ENCODE measurements at regions not wholly inside any gene's neighbourhood (a gene's known extent, or its start where the extent isn't known, plus 50 kb on each side); places are given as distances from the start of the nearest gene placed in this dataset.

DNA sequence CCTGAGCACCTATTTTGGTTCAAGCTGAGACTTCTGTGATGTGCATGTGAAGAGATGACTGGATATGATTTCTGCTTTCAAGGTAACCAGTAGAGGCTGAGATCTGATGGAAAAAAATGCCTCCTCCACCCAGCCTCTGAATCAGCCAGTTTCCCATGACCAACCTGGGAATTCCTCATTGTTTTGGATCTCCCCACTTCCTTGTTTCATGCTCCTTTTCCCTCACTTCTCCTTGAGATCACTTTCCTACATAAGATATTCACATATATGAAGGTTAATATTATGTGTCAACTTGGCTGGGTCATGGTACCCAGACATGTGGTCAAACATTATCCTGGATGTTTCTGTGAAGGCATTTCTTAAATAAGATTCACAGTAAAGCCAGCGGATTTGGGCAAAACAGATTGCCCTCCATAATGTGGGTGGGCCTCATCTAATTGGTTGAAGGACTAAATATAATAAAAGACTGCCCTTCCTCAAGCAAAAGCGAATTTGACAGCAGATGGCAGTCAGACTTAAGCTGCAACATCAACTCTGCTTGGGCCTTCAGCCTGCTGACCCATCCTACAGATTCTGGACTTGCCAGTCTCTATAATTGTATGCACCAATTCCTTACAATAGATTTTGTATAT lies 379.4 kb downstream of the TNS1 start:
- Histone ChIP-seq H3K27me3 (ENCODE audit: control insufficient read depth, insufficient read depth, low read length) (peaks cover 2% of the 10 kb centered on the region; the same call in 1 of the 2 replicates), H3K4me3 (ENCODE audit: low read depth, low read length) (no peak overlapping the region), H3K36me3 (ENCODE audit: control insufficient read depth, insufficient read depth, low read length) (no peaks in the 10 kb centered on the region)
- no peak for DNase-seq (ENCODE audit: low read depth)
- TF ChIP-seq, protein P1, sequence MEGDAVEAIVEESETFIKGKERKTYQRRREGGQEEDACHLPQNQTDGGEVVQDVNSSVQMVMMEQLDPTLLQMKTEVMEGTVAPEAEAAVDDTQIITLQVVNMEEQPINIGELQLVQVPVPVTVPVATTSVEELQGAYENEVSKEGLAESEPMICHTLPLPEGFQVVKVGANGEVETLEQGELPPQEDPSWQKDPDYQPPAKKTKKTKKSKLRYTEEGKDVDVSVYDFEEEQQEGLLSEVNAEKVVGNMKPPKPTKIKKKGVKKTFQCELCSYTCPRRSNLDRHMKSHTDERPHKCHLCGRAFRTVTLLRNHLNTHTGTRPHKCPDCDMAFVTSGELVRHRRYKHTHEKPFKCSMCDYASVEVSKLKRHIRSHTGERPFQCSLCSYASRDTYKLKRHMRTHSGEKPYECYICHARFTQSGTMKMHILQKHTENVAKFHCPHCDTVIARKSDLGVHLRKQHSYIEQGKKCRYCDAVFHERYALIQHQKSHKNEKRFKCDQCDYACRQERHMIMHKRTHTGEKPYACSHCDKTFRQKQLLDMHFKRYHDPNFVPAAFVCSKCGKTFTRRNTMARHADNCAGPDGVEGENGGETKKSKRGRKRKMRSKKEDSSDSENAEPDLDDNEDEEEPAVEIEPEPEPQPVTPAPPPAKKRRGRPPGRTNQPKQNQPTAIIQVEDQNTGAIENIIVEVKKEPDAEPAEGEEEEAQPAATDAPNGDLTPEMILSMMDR (IDR thresholded peaks at IDR 0.05; ENCODE audit: insufficient read depth, low read depth, low read length): no peak
- ChIA-PET CTCF (no interaction called here), POLR2A (no interaction called here)

DNA sequence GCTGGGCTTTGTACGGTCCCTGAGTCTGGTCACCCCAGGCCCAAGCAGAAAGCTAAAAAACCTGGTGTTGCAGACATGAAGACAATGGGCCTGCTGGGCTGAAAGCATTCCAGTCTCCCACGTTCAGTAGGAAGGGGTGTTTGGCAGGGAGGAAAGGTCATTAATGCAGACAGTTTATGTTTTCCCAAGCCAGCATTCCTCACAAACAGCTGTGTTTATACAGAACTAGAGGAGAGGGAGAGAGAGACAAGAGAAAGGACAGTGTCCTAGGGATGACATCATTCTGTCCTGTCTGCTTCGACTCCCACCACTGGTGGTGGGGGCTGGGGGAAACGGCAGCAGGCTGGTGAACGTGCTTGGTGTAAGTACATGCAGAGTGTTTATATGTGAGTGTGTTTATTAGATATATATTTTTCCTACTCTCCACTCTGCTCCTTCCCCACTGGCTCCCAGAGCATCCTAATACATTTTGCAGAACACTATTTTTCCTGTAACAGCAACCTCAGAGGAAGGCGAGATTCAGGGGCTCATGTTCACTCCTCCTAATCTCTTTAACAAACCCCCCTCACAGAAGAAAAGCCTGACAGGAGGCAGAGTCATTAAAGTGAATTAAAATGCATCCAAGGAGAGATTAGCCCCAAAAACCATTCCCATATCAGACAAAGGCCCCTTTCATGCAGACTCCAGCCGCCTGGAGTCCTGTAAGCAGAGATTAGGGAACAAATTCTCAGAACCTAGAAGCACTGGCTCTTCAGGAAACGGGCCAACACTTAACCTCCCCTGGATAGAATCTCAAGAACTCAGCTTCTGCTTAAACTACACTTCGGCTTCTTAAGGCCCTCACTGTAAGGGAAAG lies 380.4 kb downstream of the TNS1 start:
- TF ChIP-seq, protein P1 (IDR thresholded peaks at IDR 0.05; ENCODE audit: insufficient read depth, low read depth, low read length): no peak
- Histone ChIP-seq H3K4me3 (ENCODE audit: low read depth, low read length) (no peak overlapping the region), H3K27me3 (ENCODE audit: control insufficient read depth, insufficient read depth, low read length) (peaks cover 2% of the 10 kb centered on the region; the same call in 1 of the 2 replicates), H3K36me3 (ENCODE audit: control insufficient read depth, insufficient read depth, low read length) (no peaks in the 10 kb centered on the region)
- peak; percentile 88 for DNase-seq (ENCODE audit: low read depth)
- CTCF ChIA-PET: interaction anchor here (1.3 to 1.6 kb wide), 2 partner anchors 28 to 90 kb away, joined by 4 read pairs; no protein-coding TSS in a partner anchor
- POLR2A ChIA-PET: no interaction called here

- H3K4me3 ChIP-seq (ENCODE audit: low read depth, low read length): no peak overlapping the region
- TF ChIP-seq, protein P1 (IDR thresholded peaks at IDR 0.05; ENCODE audit: insufficient read depth, low read depth, low read length): no peak
- DNase-seq (ENCODE audit: low read depth): no peak
- POLR2A ChIA-PET: no interaction called here
- CTCF ChIA-PET: interaction anchor here (1.0 to 1.6 kb wide), 4 partner anchors 9 to 91 kb away, joined by 3 to 4 read pairs (median 4); no protein-coding TSS in a partner anchor
- H3K27me3 ChIP-seq (ENCODE audit: control insufficient read depth, insufficient read depth, low read length): peaks cover 2% of the 10 kb centered on the region; the same call in 1 of the 2 replicates
- no peaks in the 10 kb centered on the region for H3K36me3 ChIP-seq (ENCODE audit: control insufficient read depth, insufficient read depth, low read length)
These were observed 381.4 kb downstream of the TNS1 start for GRCh38 chr2:217621391-217621801.

- Histone ChIP-seq H3K4me3 (ENCODE audit: low read depth, low read length) (no peak overlapping the region), H3K27me3 (ENCODE audit: control insufficient read depth, insufficient read depth, low read length) (peaks cover 2% of the 10 kb centered on the region; the same call in 1 of the 2 replicates), H3K36me3 (ENCODE audit: control insufficient read depth, insufficient read depth, low read length) (no peaks in the 10 kb centered on the region)
- POLR2A ChIA-PET: no interaction called here
- DNase-seq (ENCODE audit: low read depth): no peak
- CTCF ChIA-PET: interaction anchor here (1.4 kb wide), 1 partner anchor 94 kb away, joined by 5 read pairs; no protein-coding TSS in a partner anchor
- TF ChIP-seq, protein P1 (IDR thresholded peaks at IDR 0.05; ENCODE audit: insufficient read depth, low read depth, low read length): no peak
These were observed 384.1 kb downstream of the TNS1 start for GRCh38 chr2:217618744-217619143.

GRCh38 chr2:217617616-217618022 lies 385.2 kb downstream of the TNS1 start:
- Histone ChIP-seq H3K4me3 (ENCODE audit: low read depth, low read length) (no peak overlapping the region), H3K27me3 (ENCODE audit: control insufficient read depth, insufficient read depth, low read length) (peaks cover 2% of the 10 kb centered on the region), H3K36me3 (ENCODE audit: control insufficient read depth, insufficient read depth, low read length) (no peaks in the 10 kb centered on the region)
- ChIA-PET CTCF (interaction anchor here (0.7 to 1.6 kb wide), 2 partner anchors 9 to 98 kb away, joined by 3 to 5 read pairs; no protein-coding TSS in a partner anchor), POLR2A (no interaction called here)
- TF ChIP-seq, protein P1 (IDR thresholded peaks at IDR 0.05; ENCODE audit: insufficient read depth, low read depth, low read length): no peak
- DNase-seq (ENCODE audit: low read depth): no peak

Data from BJ (cell line).